ENCODE measurements at regions not wholly inside any gene's neighbourhood (a gene's known extent, or its start where the extent isn't known, plus 50 kb on each side); places are given as distances from the start of the nearest gene placed in this dataset.

DNA sequence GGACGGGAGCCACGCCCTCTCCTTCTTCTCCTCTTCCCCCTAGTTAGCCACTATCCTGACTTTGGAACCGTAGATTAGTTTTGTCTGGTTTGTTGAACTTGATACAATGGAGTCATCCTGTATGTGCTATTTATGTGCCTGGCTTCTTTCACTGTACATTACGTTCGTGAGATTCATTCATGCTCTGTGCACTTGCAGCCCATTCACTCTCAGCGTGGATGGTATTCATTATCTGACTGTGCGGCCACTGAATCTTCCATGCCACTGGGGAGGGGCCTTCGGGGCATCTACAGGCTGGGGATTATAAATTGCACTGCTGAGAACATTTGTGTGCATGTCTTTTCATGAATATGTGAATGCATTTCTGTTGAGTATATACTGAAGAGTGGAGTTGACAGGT is 262.5 kb downstream of the CDH26 start:
- Histone ChIP-seq H3K4me1 (ENCODE audit: control extremely low read depth in 1 of 4, control insufficient read depth in 4 of 4, insufficient read depth in 4 of 4, low read length in 3 of 4) (peaks cover 0 to under 1% (median 0%) of the 10 kb centered on the region in 4 experiments), H3K27me3 (replicated peaks in 2 of 5; ENCODE audit: control insufficient read depth in 4 of 5, insufficient read depth in 5 of 5, low read length in 4 of 5) (no peaks in the 10 kb centered on the region), H3K36me3 (ENCODE audit: control insufficient read depth in 4 of 4, insufficient read depth in 4 of 4, low read length in 3 of 4) (no peaks in the 10 kb centered on the region), H3K4me3 (ENCODE audit: control insufficient read depth in 1 of 7, extremely low read depth in 1 of 7, insufficient read depth in 4 of 7, low read depth in 2 of 7, low read length in 6 of 7) (no peak overlapping the region), H3K9me3 (ENCODE audit: control extremely low read depth in 1 of 5, control insufficient read depth in 4 of 5, insufficient read depth in 2 of 5, low read depth in 1 of 5, low read length in 4 of 5) (no peaks in the 10 kb centered on the region), H3K27ac (ENCODE audit: insufficient read depth in 1 of 2, low read depth in 1 of 2, low read length in 2 of 2, poor library complexity in 1 of 2, severe bottlenecking in 2 of 2) (no peak overlapping the region)
- WGBS (ENCODE audit: insufficient coverage): 98% methylated on average over 7 of the region's 8 CpGs
- no peak for DNase-seq
- ChIA-PET POLR2A (no interaction called here), CTCF (interaction anchor here (3.0 kb wide), 1 partner anchor 10 kb away, joined by 16 read pairs; no protein-coding TSS in a partner anchor)

DNA sequence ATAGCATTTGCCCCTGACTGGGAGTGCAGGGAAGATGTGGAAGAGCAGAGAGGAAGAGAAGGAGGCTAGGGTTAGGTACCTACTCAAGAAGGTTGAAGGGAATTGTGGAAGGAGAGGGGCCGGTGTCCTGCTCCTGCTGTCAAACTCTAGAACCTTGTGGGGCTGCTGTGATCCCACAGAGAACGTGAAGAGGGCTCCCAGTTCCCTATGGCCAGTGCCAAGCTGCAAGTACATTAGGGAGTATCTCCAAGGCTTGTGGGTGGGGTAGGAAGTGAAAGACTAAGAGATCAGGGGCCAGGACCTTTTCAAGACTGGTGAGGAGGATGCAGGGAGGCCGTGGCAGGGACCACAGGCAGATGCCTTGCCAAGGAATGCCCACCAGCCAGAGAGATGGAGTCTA is 263.4 kb downstream of the CDH26 start:
- no peaks in the 10 kb centered on the region for H3K36me3 ChIP-seq (ENCODE audit: control insufficient read depth in 4 of 4, insufficient read depth in 4 of 4, low read length in 3 of 4)
- no peak overlapping the region for H3K4me3 ChIP-seq (ENCODE audit: control insufficient read depth in 1 of 7, extremely low read depth in 1 of 7, insufficient read depth in 4 of 7, low read depth in 2 of 7, low read length in 6 of 7)
- H3K27me3 ChIP-seq (replicated peaks in 2 of 5; ENCODE audit: control insufficient read depth in 4 of 5, insufficient read depth in 5 of 5, low read length in 4 of 5): no peaks in the 10 kb centered on the region
- ChIA-PET CTCF (interaction anchor here (1.0 to 3.0 kb wide), 2 partner anchors 11 to 163 kb away, joined by 3 to 16 read pairs; no protein-coding TSS in a partner anchor), POLR2A (no interaction called here)
- WGBS (ENCODE audit: insufficient coverage): 100% methylated on average over 3 of the region's 3 CpGs
- H3K9me3 ChIP-seq (ENCODE audit: control extremely low read depth in 1 of 5, control insufficient read depth in 4 of 5, insufficient read depth in 2 of 5, low read depth in 1 of 5, low read length in 4 of 5): no peaks in the 10 kb centered on the region
- H3K4me1 ChIP-seq (ENCODE audit: control extremely low read depth in 1 of 4, control insufficient read depth in 4 of 4, insufficient read depth in 4 of 4, low read length in 3 of 4): peaks cover 0 to 4% (median 0%) of the 10 kb centered on the region in 4 experiments
- DNase-seq: no peak
- H3K27ac ChIP-seq (ENCODE audit: insufficient read depth in 1 of 2, low read depth in 1 of 2, low read length in 2 of 2, poor library complexity in 1 of 2, severe bottlenecking in 2 of 2): no peak overlapping the region

DNA sequence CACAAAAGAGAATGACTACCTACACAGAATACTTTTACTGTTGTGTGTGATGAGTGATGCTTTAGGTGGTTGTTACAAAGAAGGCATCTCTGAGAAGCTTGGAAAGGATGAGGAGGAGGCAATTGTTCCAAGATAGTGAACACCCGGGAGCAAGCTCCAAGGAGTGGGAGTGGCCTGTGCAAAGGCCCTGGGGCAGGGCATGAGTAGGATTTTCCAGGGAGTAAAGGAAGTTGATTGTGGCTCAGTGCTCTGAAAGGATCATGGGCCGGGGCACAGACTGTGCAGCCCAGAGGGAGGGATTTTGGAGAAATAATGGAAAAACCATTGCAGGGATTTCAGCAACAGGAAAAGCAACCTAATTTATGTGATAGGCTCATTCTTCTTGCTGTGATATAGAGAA is 264.3 kb downstream of the CDH26 start:
- ChIA-PET CTCF (interaction anchor here (0.9 to 3.0 kb wide), 3 partner anchors 9 to 164 kb away, joined by 3 to 16 read pairs (median 6); no protein-coding TSS in a partner anchor), POLR2A (no interaction called here)

DNA sequence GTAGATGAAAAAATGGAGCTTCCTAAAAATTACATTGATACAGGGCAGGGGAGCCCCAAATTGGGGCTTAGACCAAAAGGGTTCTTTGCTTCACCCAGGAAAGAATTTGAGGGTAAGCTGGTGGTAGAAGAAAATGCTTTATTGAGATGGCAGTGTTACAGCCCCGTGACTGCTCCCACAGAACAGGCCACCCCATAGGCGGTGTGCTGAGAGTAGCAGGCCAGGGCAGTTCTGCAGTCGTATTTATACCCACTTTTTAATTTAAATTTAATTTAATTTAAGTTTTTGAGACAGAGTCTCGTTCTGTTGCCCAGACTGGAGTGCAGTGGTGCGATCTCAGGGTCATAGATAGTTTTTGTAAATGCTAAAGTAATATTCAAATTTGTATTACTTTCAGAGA is 265.0 kb downstream of the CDH26 start:
- H3K4me3 ChIP-seq (ENCODE audit: control insufficient read depth in 1 of 7, extremely low read depth in 1 of 7, insufficient read depth in 4 of 7, low read depth in 2 of 7, low read length in 6 of 7): no peak overlapping the region
- ChIA-PET CTCF (interaction anchor here (0.9 to 3.0 kb wide), 2 partner anchors 9 to 12 kb away, joined by 6 to 16 read pairs; no protein-coding TSS in a partner anchor), POLR2A (no interaction called here)
- DNase-seq: no peak
- no peaks in the 10 kb centered on the region for H3K9me3 ChIP-seq (ENCODE audit: control extremely low read depth in 1 of 5, control insufficient read depth in 4 of 5, insufficient read depth in 2 of 5, low read depth in 1 of 5, low read length in 4 of 5)
- H3K36me3 ChIP-seq (ENCODE audit: control insufficient read depth in 4 of 4, insufficient read depth in 4 of 4, low read length in 3 of 4): no peaks in the 10 kb centered on the region
- WGBS (ENCODE audit: insufficient coverage): no CpG with 5 or more reads among the region's 5 CpGs
- no peak overlapping the region for H3K27ac ChIP-seq (ENCODE audit: insufficient read depth in 1 of 2, low read depth in 1 of 2, low read length in 2 of 2, poor library complexity in 1 of 2, severe bottlenecking in 2 of 2)
- H3K4me1 ChIP-seq (ENCODE audit: control extremely low read depth in 1 of 4, control insufficient read depth in 4 of 4, insufficient read depth in 4 of 4, low read length in 3 of 4): peaks cover 0 to 4% (median 2%) of the 10 kb centered on the region in 4 experiments
- no peaks in the 10 kb centered on the region for H3K27me3 ChIP-seq (replicated peaks in 2 of 5; ENCODE audit: control insufficient read depth in 4 of 5, insufficient read depth in 5 of 5, low read length in 4 of 5)

More for the DNA sequence above, 264.3 kb downstream of the CDH26 start:
- DNase-seq: no peak
- Histone ChIP-seq H3K36me3 (ENCODE audit: control insufficient read depth in 4 of 4, insufficient read depth in 4 of 4, low read length in 3 of 4) (no peaks in the 10 kb centered on the region), H3K27me3 (replicated peaks in 2 of 5; ENCODE audit: control insufficient read depth in 4 of 5, insufficient read depth in 5 of 5, low read length in 4 of 5) (no peaks in the 10 kb centered on the region), H3K4me3 (ENCODE audit: control insufficient read depth in 1 of 7, extremely low read depth in 1 of 7, insufficient read depth in 4 of 7, low read depth in 2 of 7, low read length in 6 of 7) (no peak overlapping the region), H3K27ac (ENCODE audit: insufficient read depth in 1 of 2, low read depth in 1 of 2, low read length in 2 of 2, poor library complexity in 1 of 2, severe bottlenecking in 2 of 2) (no peak overlapping the region), H3K9me3 (ENCODE audit: control extremely low read depth in 1 of 5, control insufficient read depth in 4 of 5, insufficient read depth in 2 of 5, low read depth in 1 of 5, low read length in 4 of 5) (no peaks in the 10 kb centered on the region), H3K4me1 (ENCODE audit: control extremely low read depth in 1 of 4, control insufficient read depth in 4 of 4, insufficient read depth in 4 of 4, low read length in 3 of 4) (peaks cover 0 to 4% (median 0%) of the 10 kb centered on the region in 4 experiments)
- WGBS (ENCODE audit: insufficient coverage): 100% methylated on average over 2 of the region's 2 CpGs

DNA sequence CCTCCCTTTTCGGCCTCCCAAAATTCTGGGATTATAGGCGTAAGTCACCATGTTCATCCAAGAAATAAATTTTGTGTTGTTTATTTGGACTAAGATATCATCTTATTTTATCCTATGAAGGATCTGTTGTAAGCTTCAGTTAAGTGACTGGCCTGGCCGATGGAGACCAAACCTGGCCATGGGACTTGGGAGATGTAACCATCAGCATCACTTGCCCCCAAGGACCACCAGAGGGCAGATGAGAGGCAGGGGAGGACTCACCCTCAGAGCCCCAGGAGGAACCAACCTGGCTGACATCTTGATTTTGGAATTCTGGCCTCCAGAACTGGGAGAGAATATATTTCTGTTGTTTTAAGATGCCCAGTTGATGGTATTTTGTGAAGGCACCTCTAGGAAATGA is 266.7 kb downstream of the CDH26 start:
- CTCF ChIA-PET: interaction anchor here (1.1 to 1.4 kb wide), 4 partner anchors 10 to 87 kb away, joined by 3 to 7 read pairs (median 4); no protein-coding TSS in a partner anchor
- no peak overlapping the region for H3K4me3 ChIP-seq (ENCODE audit: control insufficient read depth in 1 of 7, extremely low read depth in 1 of 7, insufficient read depth in 4 of 7, low read depth in 2 of 7, low read length in 6 of 7)
- DNase-seq: peak in 2 of 3 donors; percentile 37 to 53
- H3K4me1 ChIP-seq (ENCODE audit: control extremely low read depth in 1 of 4, control insufficient read depth in 4 of 4, insufficient read depth in 4 of 4, low read length in 3 of 4): peaks cover 3 to 4% (median 4%) of the 10 kb centered on the region in 4 experiments
- POLR2A ChIA-PET: no interaction called here
- no peaks in the 10 kb centered on the region for H3K27me3 ChIP-seq (replicated peaks in 2 of 5; ENCODE audit: control insufficient read depth in 4 of 5, insufficient read depth in 5 of 5, low read length in 4 of 5)
- no peak overlapping the region for H3K27ac ChIP-seq (ENCODE audit: insufficient read depth in 1 of 2, low read depth in 1 of 2, low read length in 2 of 2, poor library complexity in 1 of 2, severe bottlenecking in 2 of 2)
- no peaks in the 10 kb centered on the region for H3K9me3 ChIP-seq (ENCODE audit: control extremely low read depth in 1 of 5, control insufficient read depth in 4 of 5, insufficient read depth in 2 of 5, low read depth in 1 of 5, low read length in 4 of 5)
- 83% methylated on average over 1 of the region's 3 CpGs for WGBS (ENCODE audit: insufficient coverage)
- H3K36me3 ChIP-seq (ENCODE audit: control insufficient read depth in 4 of 4, insufficient read depth in 4 of 4, low read length in 3 of 4): no peaks in the 10 kb centered on the region

DNA sequence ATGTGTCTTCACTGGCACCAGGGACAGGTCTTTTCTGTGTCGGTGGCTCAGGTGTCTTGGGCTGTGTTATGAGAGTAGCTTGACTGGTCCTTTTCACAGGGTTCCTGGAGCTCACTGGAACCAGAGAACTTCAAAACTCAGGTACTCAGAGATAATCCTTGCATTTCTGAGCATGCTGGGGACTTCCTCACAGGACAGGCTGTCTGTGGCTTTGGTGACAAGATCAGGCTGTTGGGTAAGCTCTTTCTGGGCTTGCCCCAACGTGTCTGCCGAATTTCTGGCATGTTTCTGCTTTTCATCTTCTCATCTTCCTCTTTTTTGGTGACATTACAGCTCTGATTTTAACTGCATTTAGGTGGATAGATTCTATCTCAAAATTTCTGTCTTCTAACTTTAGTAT is 270.0 kb downstream of the CDH26 start:
- no peak overlapping the region for H3K27ac ChIP-seq (ENCODE audit: insufficient read depth in 1 of 2, low read depth in 1 of 2, low read length in 2 of 2, poor library complexity in 1 of 2, severe bottlenecking in 2 of 2)
- peaks cover 0 to 7% (median 0%) of the 10 kb centered on the region in 5 experiments for H3K9me3 ChIP-seq (ENCODE audit: control extremely low read depth in 1 of 5, control insufficient read depth in 4 of 5, insufficient read depth in 2 of 5, low read depth in 1 of 5, low read length in 4 of 5)
- 89% methylated on average over 1 of the region's 3 CpGs for WGBS (ENCODE audit: insufficient coverage)
- ChIA-PET POLR2A (no interaction called here), CTCF (interaction anchor here (0.6 to 2.2 kb wide), 6 partner anchors 17 to 225 kb away, joined by 3 to 6 read pairs (median 4); no protein-coding TSS in a partner anchor)
- H3K4me3 ChIP-seq (ENCODE audit: control insufficient read depth in 1 of 7, extremely low read depth in 1 of 7, insufficient read depth in 4 of 7, low read depth in 2 of 7, low read length in 6 of 7): no peak overlapping the region
- no peaks in the 10 kb centered on the region for H3K27me3 ChIP-seq (replicated peaks in 2 of 5; ENCODE audit: control insufficient read depth in 4 of 5, insufficient read depth in 5 of 5, low read length in 4 of 5)
- no peaks in the 10 kb centered on the region for H3K36me3 ChIP-seq (ENCODE audit: control insufficient read depth in 4 of 4, insufficient read depth in 4 of 4, low read length in 3 of 4)
- peak in 2 of 3 donors; percentile 79 to 86 for DNase-seq
- H3K4me1 ChIP-seq (ENCODE audit: control extremely low read depth in 1 of 4, control insufficient read depth in 4 of 4, insufficient read depth in 4 of 4, low read length in 3 of 4): peaks cover 3 to 4% (median 4%) of the 10 kb centered on the region in 4 experiments

DNA sequence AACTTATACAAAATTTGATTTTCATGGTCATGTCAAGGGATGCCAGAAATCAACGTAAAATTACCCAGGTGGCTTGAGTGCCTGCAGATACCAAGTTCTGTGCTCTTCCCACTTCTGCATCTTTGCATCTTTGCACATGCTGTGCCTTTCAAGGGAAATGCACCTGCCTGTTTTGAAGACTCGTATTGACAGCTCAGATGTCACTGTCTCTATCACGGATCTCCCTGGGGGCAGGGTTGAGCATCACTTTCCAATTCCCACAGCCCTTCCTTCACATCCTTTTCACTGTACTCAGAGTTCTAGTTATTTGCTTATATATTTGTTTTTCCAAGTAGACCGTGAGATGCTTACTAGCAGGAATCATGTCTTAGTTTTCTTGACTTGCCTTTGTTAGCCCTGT is 274.2 kb downstream of the CDH26 start:
- Histone ChIP-seq H3K36me3 (ENCODE audit: control insufficient read depth in 4 of 4, insufficient read depth in 4 of 4, low read length in 3 of 4) (no peaks in the 10 kb centered on the region), H3K27ac (ENCODE audit: insufficient read depth in 1 of 2, low read depth in 1 of 2, low read length in 2 of 2, poor library complexity in 1 of 2, severe bottlenecking in 2 of 2) (no peak overlapping the region), H3K4me1 (ENCODE audit: control extremely low read depth in 1 of 4, control insufficient read depth in 4 of 4, insufficient read depth in 4 of 4, low read length in 3 of 4) (peaks cover 0 to 4% (median 3%) of the 10 kb centered on the region in 4 experiments), H3K27me3 (replicated peaks in 2 of 5; ENCODE audit: control insufficient read depth in 4 of 5, insufficient read depth in 5 of 5, low read length in 4 of 5) (no peaks in the 10 kb centered on the region), H3K9me3 (ENCODE audit: control extremely low read depth in 1 of 5, control insufficient read depth in 4 of 5, insufficient read depth in 2 of 5, low read depth in 1 of 5, low read length in 4 of 5) (peaks cover 0 to 7% (median 2%) of the 10 kb centered on the region in 5 experiments), H3K4me3 (ENCODE audit: control insufficient read depth in 1 of 7, extremely low read depth in 1 of 7, insufficient read depth in 4 of 7, low read depth in 2 of 7, low read length in 6 of 7) (no peak overlapping the region)
- ChIA-PET CTCF (no interaction called here), POLR2A (no interaction called here)
- WGBS (ENCODE audit: insufficient coverage): 100% methylated on average over 3 of the region's 4 CpGs
- no peak for DNase-seq

Data from common myeloid progenitor, CD34-positive (primary cell).